B cell (primary cell): ENCODE measurements at regions not wholly inside any gene's neighbourhood (a gene's known extent, or its start where the extent isn't known, plus 50 kb on each side); places are given as distances from the start of the nearest gene placed in this dataset.

Experiments
- ATAC-seq: fragments of 200-7000 bp; cut with Tn5 transposase; one replicate; pipeline ENCODE4 v1.10.0; 2021; ENCODE audit warnings: low read depth, mild to moderate bottlenecking, moderate number of reproducible peaks, moderate library complexity
- CTCF ChIA-PET: fragments of 350-600 bp; sonication (Branson Sonifier 250); formaldehyde crosslinking; loops from one replicate; lab custom pipeline; 2021; ENCODE audit warnings: antibody characterized with exemption, inconsistent platforms; lab: Charles Lee
- POLR2A ChIA-PET: fragments of 350-600 bp; sonication (Branson Sonifier 250); formaldehyde crosslinking; loops from one replicate; lab custom pipeline; 2021; ENCODE audit warnings: antibody characterized with exemption; lab: Charles Lee
- DNase-seq: peaks from one replicate; pipeline ENCODE4 v3.0.0; 2013
- H2AFZ ChIP-seq: 2 replicates; pipeline ENCODE4 v1.6.1; 2012; ENCODE audit warnings: mild to moderate bottlenecking, low read depth, low read length; ENCODE audit not compliant: insufficient read depth, poor library complexity, severe bottlenecking
- H3K27ac ChIP-seq, 2 donors: 1 replicate in 1 of 2; 2 replicates in 1 of 2; pipeline ENCODE4 v1.5.1; 2012 to 2013; ENCODE audit warnings: low read length in 2 of 2, mild to moderate bottlenecking in 2 of 2, moderate library complexity in 1 of 2
- H3K27me3 ChIP-seq, 4 experiments: fragments of 200-600 bp in 1 of 4; sonication (generic) in 1 of 4; replicated peaks in 1 of 4; 1 replicate in 2 of 4; 2 replicates in 2 of 4; pipeline versions ENCODE4 v1.6.1 to v1.7.0; 2013 to 2016; ENCODE audit warnings: low read length in 3 of 4, mild to moderate bottlenecking in 2 of 4, mixed read lengths in 1 of 4, moderate library complexity in 1 of 4; ENCODE audit not compliant: insufficient read depth in 4 of 4, control insufficient read depth in 3 of 4; ENCODE audit errors: control extremely low read depth in 1 of 4
- H3K36me3 ChIP-seq, 2 experiments: replicated peaks in 1 of 2; 1 replicate in 1 of 2; 2 replicates in 1 of 2; pipeline versions ENCODE4 v1.6.1 to v1.7.1; 2013; ENCODE audit warnings: low read length in 1 of 2; ENCODE audit not compliant: insufficient read depth in 2 of 2, control insufficient read depth in 1 of 2; ENCODE audit errors: control extremely low read depth in 1 of 2, extremely low read depth in 1 of 2
- H3K4me1 ChIP-seq, 2 donors: fragments of 200-600 bp in 1 of 2; sonication (generic) in 1 of 2; 1 replicate in 1 of 2; 2 replicates in 1 of 2; pipeline versions ENCODE4 v1.5.1 to v1.6.1; 2013 to 2017; ENCODE audit warnings: low read length in 2 of 2; ENCODE audit not compliant: control insufficient read depth in 2 of 2, insufficient read depth in 2 of 2
- H3K4me2 ChIP-seq: replicated peaks from 2 replicates; pipeline ENCODE3; 2012; ENCODE audit warnings: mild to moderate bottlenecking, low read depth, low read length; ENCODE audit not compliant: poor library complexity, severe bottlenecking
- H3K4me3 ChIP-seq, 5 experiments: fragments of 200-600 bp in 1 of 5; sonication (generic) in 1 of 5; 1 replicate in 3 of 5; 2 replicates in 2 of 5; pipeline versions ENCODE4 v1.5.1 to v1.7.0; 2011 to 2016; ENCODE audit warnings: low read length in 4 of 5, mild to moderate bottlenecking in 4 of 5, low read depth in 2 of 5, control low read depth in 1 of 5, moderate library complexity in 1 of 5; ENCODE audit not compliant: insufficient read depth in 1 of 5; ENCODE audit errors: control extremely low read depth in 1 of 5, extremely low read depth in 1 of 5
- H3K79me2 ChIP-seq: fragments of 200-600 bp; sonication (generic); one replicate; pipeline ENCODE4 v1.6.0; 2016; ENCODE audit warnings: low read length; ENCODE audit not compliant: control insufficient read depth, insufficient read depth
- H3K9ac ChIP-seq: fragments of 200-600 bp; sonication (generic); 2 replicates; pipeline ENCODE4 v1.6.1; 2017; ENCODE audit warnings: mild to moderate bottlenecking, low read length, moderate library complexity
- H3K9me3 ChIP-seq, 3 donors: one replicate each; pipeline versions ENCODE4 v1.6.1 to v1.7.1; 2013; ENCODE audit warnings: low read length in 2 of 3; ENCODE audit not compliant: control insufficient read depth in 2 of 3, insufficient read depth in 1 of 3; ENCODE audit errors: control extremely low read depth in 1 of 3
- H4K20me1 ChIP-seq: 2 replicates; pipeline ENCODE4 v1.6.0; 2012; ENCODE audit warnings: mild to moderate bottlenecking, low read length; ENCODE audit not compliant: insufficient read depth, control insufficient read depth, poor library complexity, severe bottlenecking
- H3K27ac Mint-ChIP-seq: one replicate; pipeline ENCODE4 v1.8.0; 2021; ENCODE audit warnings: mixed read lengths
- H3K27me3 Mint-ChIP-seq: one replicate; pipeline ENCODE4 v1.8.0; 2021; ENCODE audit warnings: mixed read lengths
- H3K4me1 Mint-ChIP-seq: one replicate; pipeline ENCODE4 v1.8.0; 2021; ENCODE audit warnings: mixed read lengths
- H3K4me3 Mint-ChIP-seq: one replicate; pipeline ENCODE4 v1.8.0; 2021; ENCODE audit warnings: mixed read lengths
- H3K9me3 Mint-ChIP-seq: one replicate; pipeline ENCODE4 v1.8.0; 2022; ENCODE audit warnings: mixed read lengths; ENCODE audit not compliant: insufficient read depth
- EZH2 ChIP-seq: IDR thresholded peaks from 2 replicates; pipeline ENCODE4 v1.6.1; 2012; ENCODE audit warnings: borderline replicate concordance, low read depth, mild to moderate bottlenecking, moderate library complexity, low read length; ENCODE audit not compliant: insufficient read depth, poor library complexity, severe bottlenecking
- WGBS: methylation state at CpG from one replicate; pipeline ENCODE4 v1.1.5; 2013; ENCODE audit warnings: missing lambda C conversion rate; ENCODE audit not compliant: insufficient coverage; 5-methylcytosine and 5-hydroxymethylcytosine counted together
- intact Hi-C: fragments of 100-400 bp; cut with micrococcal nuclease; formaldehyde crosslinking; loops from one replicate; pipeline ENCODE4 v1.10.0; 2022
- TF ChIP-seq, protein P1 (sequence below): fragments of 200-600 bp; IDR thresholded peaks from one replicate; pipeline ENCODE4 v1.8.0; 2022; ENCODE audit warnings: antibody characterized with exemption, mild to moderate bottlenecking

DNA sequence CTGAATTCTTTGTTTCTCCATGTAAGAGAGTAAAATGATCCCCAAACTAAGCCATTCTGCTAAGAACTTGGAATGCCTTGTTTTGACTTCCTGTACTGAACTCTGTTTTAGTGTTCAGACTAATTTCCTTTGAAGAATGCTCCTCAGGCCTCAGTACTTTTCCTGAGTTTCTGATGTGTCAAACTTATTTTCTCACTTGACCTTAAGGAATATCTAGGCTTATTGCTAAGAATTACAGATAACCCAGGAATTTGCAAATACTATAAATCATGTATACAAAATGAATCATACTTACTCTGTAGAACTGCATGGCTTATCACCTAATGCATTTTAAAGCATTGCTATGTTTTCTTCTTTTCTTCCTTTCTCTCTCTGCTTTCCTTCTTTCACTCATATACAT lies 93.1 kb upstream of the PKP2 start:
- H3K4me3 Mint-ChIP-seq, result no peak overlapping the region
- no peaks in the 10 kb centered on the region for H3K9me3 Mint-ChIP-seq
- Histone ChIP-seq H3K27ac (no peak overlapping the region), H3K79me2 (no peaks in the 10 kb centered on the region), H3K27me3 (no peaks in the 10 kb centered on the region), H3K4me1 (no peaks in the 10 kb centered on the region), H4K20me1 (no peaks in the 10 kb centered on the region), H3K4me2 (no peak overlapping the region), H2AFZ (no peak overlapping the region), H3K9ac (no peak overlapping the region), H3K36me3 (no peaks in the 10 kb centered on the region), H3K4me3 (no peak overlapping the region), H3K9me3 (peaks cover 0 to 15% (median 0%) of the 10 kb centered on the region in 3 donors)
- no peaks in the 10 kb centered on the region for H3K27me3 Mint-ChIP-seq
- H3K4me1 Mint-ChIP-seq, result no peaks in the 10 kb centered on the region
- H3K27ac Mint-ChIP-seq, result no peak overlapping the region
- POLR2A ChIA-PET, result no interaction called here
- CTCF ChIA-PET, result interaction anchor here (0.7 to 1.6 kb wide), 2 partner anchors 10 to 12 kb away, joined by 3 read pairs; no protein-coding TSS in a partner anchor
- DNase-seq (no peak), ATAC-seq (no peak)
- intact Hi-C loops, result no loop called here
- TF ChIP-seq EZH2, result no peak
- TF ChIP-seq, protein P1, sequence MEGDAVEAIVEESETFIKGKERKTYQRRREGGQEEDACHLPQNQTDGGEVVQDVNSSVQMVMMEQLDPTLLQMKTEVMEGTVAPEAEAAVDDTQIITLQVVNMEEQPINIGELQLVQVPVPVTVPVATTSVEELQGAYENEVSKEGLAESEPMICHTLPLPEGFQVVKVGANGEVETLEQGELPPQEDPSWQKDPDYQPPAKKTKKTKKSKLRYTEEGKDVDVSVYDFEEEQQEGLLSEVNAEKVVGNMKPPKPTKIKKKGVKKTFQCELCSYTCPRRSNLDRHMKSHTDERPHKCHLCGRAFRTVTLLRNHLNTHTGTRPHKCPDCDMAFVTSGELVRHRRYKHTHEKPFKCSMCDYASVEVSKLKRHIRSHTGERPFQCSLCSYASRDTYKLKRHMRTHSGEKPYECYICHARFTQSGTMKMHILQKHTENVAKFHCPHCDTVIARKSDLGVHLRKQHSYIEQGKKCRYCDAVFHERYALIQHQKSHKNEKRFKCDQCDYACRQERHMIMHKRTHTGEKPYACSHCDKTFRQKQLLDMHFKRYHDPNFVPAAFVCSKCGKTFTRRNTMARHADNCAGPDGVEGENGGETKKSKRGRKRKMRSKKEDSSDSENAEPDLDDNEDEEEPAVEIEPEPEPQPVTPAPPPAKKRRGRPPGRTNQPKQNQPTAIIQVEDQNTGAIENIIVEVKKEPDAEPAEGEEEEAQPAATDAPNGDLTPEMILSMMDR, result no peak

DNA sequence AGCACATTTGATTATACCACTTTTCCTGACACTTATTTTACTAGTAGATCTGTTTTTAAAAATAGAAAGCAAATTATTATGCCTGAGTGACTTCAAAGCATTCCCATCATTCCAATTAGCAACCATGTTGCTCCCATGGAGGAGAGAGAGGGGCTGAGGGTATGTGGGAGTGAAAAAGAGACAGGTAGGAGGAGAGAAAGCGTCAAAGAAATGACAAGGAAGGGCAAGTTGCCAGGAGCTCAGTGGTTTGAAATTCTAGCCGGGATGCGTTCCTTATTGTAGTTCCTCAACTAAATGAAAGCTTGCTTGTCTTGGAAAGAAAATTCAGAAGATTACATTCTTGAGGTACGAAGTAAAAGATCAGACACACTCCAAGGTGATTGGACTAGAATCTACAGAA lies 92.4 kb upstream of the PKP2 start:
- no peak overlapping the region for H3K4me3 Mint-ChIP-seq
- Histone ChIP-seq H3K9me3 (peaks cover 0 to 15% (median 0%) of the 10 kb centered on the region in 3 donors), H2AFZ (no peak overlapping the region), H3K27me3 (no peaks in the 10 kb centered on the region), H3K9ac (no peak overlapping the region), H3K4me3 (no peak overlapping the region), H4K20me1 (no peaks in the 10 kb centered on the region), H3K4me2 (no peak overlapping the region), H3K36me3 (no peaks in the 10 kb centered on the region), H3K27ac (no peak overlapping the region), H3K79me2 (no peaks in the 10 kb centered on the region), H3K4me1 (no peaks in the 10 kb centered on the region)
- 71% methylated on average over 1 of the region's 4 CpGs for WGBS
- H3K27me3 Mint-ChIP-seq, result no peaks in the 10 kb centered on the region
- DNase-seq (no peak), ATAC-seq (no peak)
- no peaks in the 10 kb centered on the region for H3K9me3 Mint-ChIP-seq
- POLR2A ChIA-PET, result no interaction called here
- CTCF ChIA-PET, result interaction anchor here (0.7 kb wide), 1 partner anchor 10 kb away, joined by 3 read pairs; no protein-coding TSS in a partner anchor
- H3K27ac Mint-ChIP-seq, result no peak overlapping the region
- intact Hi-C loops, result no loop called here
- TF ChIP-seq, protein P1, result no peak
- TF ChIP-seq EZH2, result no peak
- H3K4me1 Mint-ChIP-seq, result no peaks in the 10 kb centered on the region
